ENCODE measurements at regions not wholly inside any gene's neighbourhood (a gene's known extent, or its start where the extent isn't known, plus 50 kb on each side); places are given as distances from the start of the nearest gene placed in this dataset.

GRCh38 chr3:27885641-27886040 is 163.5 kb upstream of the EOMES start:
- no peaks in the 10 kb centered on the region for H3K79me2 ChIP-seq (ENCODE audit: insufficient read depth, low read length)
- no peaks in the 10 kb centered on the region for H4K20me1 ChIP-seq (ENCODE audit: insufficient read depth, low read length)
- no peaks in the 10 kb centered on the region for H3K9me3 ChIP-seq (ENCODE audit: low read depth, low read length)
- no peak overlapping the region for H3K4me3 ChIP-seq (ENCODE audit: insufficient read depth, low read length)
- H3K27me3 ChIP-seq (ENCODE audit: insufficient read depth, low read length) = no peaks in the 10 kb centered on the region
- H3K36me3 ChIP-seq (ENCODE audit: insufficient read depth, low read length) = no peaks in the 10 kb centered on the region
- DNase-seq (ENCODE audit: insufficient read length, low spot score, missing footprints) = no peak
- no peak overlapping the region for H3K27ac ChIP-seq (ENCODE audit: low read depth, low read length)
- no peaks in the 10 kb centered on the region for H3K4me1 ChIP-seq (ENCODE audit: insufficient read depth, low read length)
- no peak for TF ChIP-seq CTCF (IDR thresholded peaks at IDR 0.05; ENCODE audit: extremely low read depth, low read depth, low read length)
- H3K4me2 ChIP-seq (ENCODE audit: insufficient read depth, low read length) = no peak overlapping the region
- no peak overlapping the region for H2AFZ ChIP-seq (ENCODE audit: low read length)

- H3K36me3 ChIP-seq (ENCODE audit: insufficient read depth, low read length) = no peaks in the 10 kb centered on the region
- H3K79me2 ChIP-seq (ENCODE audit: insufficient read depth, low read length) = no peaks in the 10 kb centered on the region
- H3K4me1 ChIP-seq (ENCODE audit: insufficient read depth, low read length) = no peaks in the 10 kb centered on the region
- no peak overlapping the region for H3K4me2 ChIP-seq (ENCODE audit: insufficient read depth, low read length)
- no peaks in the 10 kb centered on the region for H3K9me3 ChIP-seq (ENCODE audit: low read depth, low read length)
- H4K20me1 ChIP-seq (ENCODE audit: insufficient read depth, low read length) = no peaks in the 10 kb centered on the region
- no peak overlapping the region for H3K27ac ChIP-seq (ENCODE audit: low read depth, low read length)
- DNase-seq (ENCODE audit: insufficient read length, low spot score, missing footprints) = no peak
- no peaks in the 10 kb centered on the region for H3K27me3 ChIP-seq (ENCODE audit: insufficient read depth, low read length)
- H3K4me3 ChIP-seq (ENCODE audit: insufficient read depth, low read length) = no peak overlapping the region
- no peak for TF ChIP-seq CTCF (IDR thresholded peaks at IDR 0.05; ENCODE audit: extremely low read depth, low read depth, low read length)
- no peak overlapping the region for H2AFZ ChIP-seq (ENCODE audit: low read length)
Observed at GRCh38 chr3:27888562-27888961, 166.4 kb upstream of the EOMES start.

- TF ChIP-seq CTCF (IDR thresholded peaks at IDR 0.05; ENCODE audit: extremely low read depth, low read depth, low read length) = no peak
- H3K9me3 ChIP-seq (ENCODE audit: low read depth, low read length) = no peaks in the 10 kb centered on the region
- no peaks in the 10 kb centered on the region for H3K36me3 ChIP-seq (ENCODE audit: insufficient read depth, low read length)
- DNase-seq (ENCODE audit: insufficient read length, low spot score, missing footprints) = no peak
- H4K20me1 ChIP-seq (ENCODE audit: insufficient read depth, low read length) = no peaks in the 10 kb centered on the region
- H3K27ac ChIP-seq (ENCODE audit: low read depth, low read length) = no peak overlapping the region
- no peaks in the 10 kb centered on the region for H3K27me3 ChIP-seq (ENCODE audit: insufficient read depth, low read length)
- no peak overlapping the region for H2AFZ ChIP-seq (ENCODE audit: low read length)
- H3K4me2 ChIP-seq (ENCODE audit: insufficient read depth, low read length) = no peak overlapping the region
- H3K4me1 ChIP-seq (ENCODE audit: insufficient read depth, low read length) = no peaks in the 10 kb centered on the region
- H3K4me3 ChIP-seq (ENCODE audit: insufficient read depth, low read length) = no peak overlapping the region
- H3K79me2 ChIP-seq (ENCODE audit: insufficient read depth, low read length) = no peaks in the 10 kb centered on the region
Observed at GRCh38 chr3:27889745-27890144, 167.6 kb upstream of the EOMES start.

- no peaks in the 10 kb centered on the region for H3K79me2 ChIP-seq (ENCODE audit: insufficient read depth, low read length)
- no peak for DNase-seq (ENCODE audit: insufficient read length, low spot score, missing footprints)
- no peaks in the 10 kb centered on the region for H3K27me3 ChIP-seq (ENCODE audit: insufficient read depth, low read length)
- no peaks in the 10 kb centered on the region for H4K20me1 ChIP-seq (ENCODE audit: insufficient read depth, low read length)
- H3K4me3 ChIP-seq (ENCODE audit: insufficient read depth, low read length) = no peak overlapping the region
- H2AFZ ChIP-seq (ENCODE audit: low read length) = no peak overlapping the region
- no peaks in the 10 kb centered on the region for H3K4me1 ChIP-seq (ENCODE audit: insufficient read depth, low read length)
- H3K4me2 ChIP-seq (ENCODE audit: insufficient read depth, low read length) = no peak overlapping the region
- no peak for TF ChIP-seq CTCF (IDR thresholded peaks at IDR 0.05; ENCODE audit: extremely low read depth, low read depth, low read length)
- no peak overlapping the region for H3K27ac ChIP-seq (ENCODE audit: low read depth, low read length)
- H3K36me3 ChIP-seq (ENCODE audit: insufficient read depth, low read length) = no peaks in the 10 kb centered on the region
- H3K9me3 ChIP-seq (ENCODE audit: low read depth, low read length) = no peaks in the 10 kb centered on the region
Observed at GRCh38 chr3:27900316-27900715, 178.2 kb upstream of the EOMES start.
